ENCODE measurements at regions not wholly inside any gene's neighbourhood (a gene's known extent, or its start where the extent isn't known, plus 50 kb on each side); places are given as distances from the start of the nearest gene placed in this dataset.

GRCh38 chr9:129306318-129306973, 128.4 kb upstream of the IER5L start:
- no peak for TF ChIP-seq SNAI2 (CRISPR knock-in tag; IDR thresholded peaks at IDR 0.05)
- TF ChIP-seq CREB5 (CRISPR knock-in tag; IDR thresholded peaks at IDR 0.05; ENCODE audit: low read depth): no peak
- no peak for TF ChIP-seq ESRRG (CRISPR knock-in tag; IDR thresholded peaks at IDR 0.05)
- TF ChIP-seq CSRNP3 (CRISPR knock-in tag; IDR thresholded peaks at IDR 0.05): no peak
- TF ChIP-seq, protein P1, sequence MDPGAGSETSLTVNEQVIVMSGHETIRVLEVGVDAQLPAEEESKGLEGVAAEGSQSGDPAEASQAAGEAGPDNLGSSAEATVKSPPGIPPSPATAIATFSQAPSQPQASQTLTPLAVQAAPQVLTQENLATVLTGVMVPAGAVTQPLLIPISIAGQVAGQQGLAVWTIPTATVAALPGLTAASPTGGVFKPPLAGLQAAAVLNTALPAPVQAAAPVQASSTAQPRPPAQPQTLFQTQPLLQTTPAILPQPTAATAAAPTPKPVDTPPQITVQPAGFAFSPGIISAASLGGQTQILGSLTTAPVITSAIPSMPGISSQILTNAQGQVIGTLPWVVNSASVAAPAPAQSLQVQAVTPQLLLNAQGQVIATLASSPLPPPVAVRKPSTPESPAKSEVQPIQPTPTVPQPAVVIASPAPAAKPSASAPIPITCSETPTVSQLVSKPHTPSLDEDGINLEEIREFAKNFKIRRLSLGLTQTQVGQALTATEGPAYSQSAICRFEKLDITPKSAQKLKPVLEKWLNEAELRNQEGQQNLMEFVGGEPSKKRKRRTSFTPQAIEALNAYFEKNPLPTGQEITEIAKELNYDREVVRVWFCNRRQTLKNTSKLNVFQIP (CRISPR knock-in tag; IDR thresholded peaks at IDR 0.05; ENCODE audit: borderline replicate concordance, low read depth): no peak
- no peak for TF ChIP-seq TCF4 (CRISPR knock-in tag; IDR thresholded peaks at IDR 0.05; ENCODE audit: borderline replicate concordance)
- TF ChIP-seq ZNF8 (CRISPR knock-in tag; IDR thresholded peaks at IDR 0.05): no peak
- no peak for TF ChIP-seq RARB (CRISPR knock-in tag; IDR thresholded peaks at IDR 0.05)
- TF ChIP-seq ARNTL (CRISPR knock-in tag; IDR thresholded peaks at IDR 0.05; ENCODE audit: borderline replicate concordance, low read depth): no peak
- TF ChIP-seq OSR1 (CRISPR knock-in tag; IDR thresholded peaks at IDR 0.05): no peak
- no peak for TF ChIP-seq ZNF565 (CRISPR knock-in tag; conservative IDR thresholded peaks at IDR 0.05; ENCODE audit: low read depth)
- no peak for TF ChIP-seq ISL1 (CRISPR knock-in tag; IDR thresholded peaks at IDR 0.05)
- no peak for TF ChIP-seq BACH2 (CRISPR knock-in tag; IDR thresholded peaks at IDR 0.05; ENCODE audit: borderline replicate concordance)
- no peak for TF ChIP-seq TOX (CRISPR knock-in tag; IDR thresholded peaks at IDR 0.05; ENCODE audit: borderline replicate concordance)
- TF ChIP-seq PPARA (CRISPR knock-in tag; IDR thresholded peaks at IDR 0.05; ENCODE audit: borderline replicate concordance): no peak
- ATAC-seq: no peak

- TF ChIP-seq ZNF8 (CRISPR knock-in tag; IDR thresholded peaks at IDR 0.05) (no peak), CREB5 (CRISPR knock-in tag; IDR thresholded peaks at IDR 0.05; ENCODE audit: low read depth) (no peak), CSDC2 (CRISPR knock-in tag; IDR thresholded peaks at IDR 0.05) (no peak), ARNTL (CRISPR knock-in tag; IDR thresholded peaks at IDR 0.05; ENCODE audit: borderline replicate concordance, low read depth) (no peak), ZNF565 (CRISPR knock-in tag; conservative IDR thresholded peaks at IDR 0.05; ENCODE audit: low read depth) (no peak), ZNF70 (CRISPR knock-in tag; IDR thresholded peaks at IDR 0.05) (no peak), SNAI2 (CRISPR knock-in tag; IDR thresholded peaks at IDR 0.05) (no peak), ZFP3 (CRISPR knock-in tag; IDR thresholded peaks at IDR 0.05) (no peak), BACH2 (CRISPR knock-in tag; IDR thresholded peaks at IDR 0.05; ENCODE audit: borderline replicate concordance) (no peak), TCF4 (CRISPR knock-in tag; IDR thresholded peaks at IDR 0.05; ENCODE audit: borderline replicate concordance) (no peak), PPARA (CRISPR knock-in tag; IDR thresholded peaks at IDR 0.05; ENCODE audit: borderline replicate concordance) (no peak), ESRRG (CRISPR knock-in tag; IDR thresholded peaks at IDR 0.05) (no peak), GLIS3 (CRISPR knock-in tag; IDR thresholded peaks at IDR 0.05) (no peak), TOX (CRISPR knock-in tag; IDR thresholded peaks at IDR 0.05; ENCODE audit: borderline replicate concordance) (no peak), OSR1 (CRISPR knock-in tag; IDR thresholded peaks at IDR 0.05) (no peak), CSRNP3 (CRISPR knock-in tag; IDR thresholded peaks at IDR 0.05) (no peak)
- TF ChIP-seq, protein P2, sequence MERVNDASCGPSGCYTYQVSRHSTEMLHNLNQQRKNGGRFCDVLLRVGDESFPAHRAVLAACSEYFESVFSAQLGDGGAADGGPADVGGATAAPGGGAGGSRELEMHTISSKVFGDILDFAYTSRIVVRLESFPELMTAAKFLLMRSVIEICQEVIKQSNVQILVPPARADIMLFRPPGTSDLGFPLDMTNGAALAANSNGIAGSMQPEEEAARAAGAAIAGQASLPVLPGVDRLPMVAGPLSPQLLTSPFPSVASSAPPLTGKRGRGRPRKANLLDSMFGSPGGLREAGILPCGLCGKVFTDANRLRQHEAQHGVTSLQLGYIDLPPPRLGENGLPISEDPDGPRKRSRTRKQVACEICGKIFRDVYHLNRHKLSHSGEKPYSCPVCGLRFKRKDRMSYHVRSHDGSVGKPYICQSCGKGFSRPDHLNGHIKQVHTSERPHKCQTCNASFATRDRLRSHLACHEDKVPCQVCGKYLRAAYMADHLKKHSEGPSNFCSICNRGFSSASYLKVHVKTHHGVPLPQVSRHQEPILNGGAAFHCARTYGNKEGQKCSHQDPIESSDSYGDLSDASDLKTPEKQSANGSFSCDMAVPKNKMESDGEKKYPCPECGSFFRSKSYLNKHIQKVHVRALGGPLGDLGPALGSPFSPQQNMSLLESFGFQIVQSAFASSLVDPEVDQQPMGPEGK (CRISPR knock-in tag; IDR thresholded peaks at IDR 0.05; ENCODE audit: borderline replicate concordance): no peak
- TF ChIP-seq, protein P1 (CRISPR knock-in tag; IDR thresholded peaks at IDR 0.05; ENCODE audit: borderline replicate concordance, low read depth): no peak
- ATAC-seq: no peak
These were observed 127.2 kb upstream of the IER5L start for GRCh38 chr9:129305246-129305645.

Data from SK-N-SH treated with all-trans-retinoic acid at 6 μM for 48 hours (cell line).